OCI-LY7 (cell line): ENCODE measurements at regions not wholly inside any gene's neighbourhood (a gene's known extent, or its start where the extent isn't known, plus 50 kb on each side); places are given as distances from the start of the nearest gene placed in this dataset.

Source experiments
- CTCF ChIP-seq: fragments of 200-600 bp; sonication (generic); conservative IDR thresholded peaks from 2 replicates; pipeline ENCODE4 v1.5.1; 2014; ENCODE audit warnings: mild to moderate bottlenecking, antibody characterized with exemption, low read length, moderate library complexity, mixed read lengths
- EZH2phosphoT487 ChIP-seq: fragments of 200-600 bp; sonication (generic); IDR thresholded peaks from 2 replicates; pipeline ENCODE4 v1.6.1; 2018; ENCODE audit warnings: low read depth, borderline replicate concordance, mild to moderate bottlenecking, mixed run types, antibody characterized with exemption, low read length, moderate library complexity, mixed read lengths

DNA sequence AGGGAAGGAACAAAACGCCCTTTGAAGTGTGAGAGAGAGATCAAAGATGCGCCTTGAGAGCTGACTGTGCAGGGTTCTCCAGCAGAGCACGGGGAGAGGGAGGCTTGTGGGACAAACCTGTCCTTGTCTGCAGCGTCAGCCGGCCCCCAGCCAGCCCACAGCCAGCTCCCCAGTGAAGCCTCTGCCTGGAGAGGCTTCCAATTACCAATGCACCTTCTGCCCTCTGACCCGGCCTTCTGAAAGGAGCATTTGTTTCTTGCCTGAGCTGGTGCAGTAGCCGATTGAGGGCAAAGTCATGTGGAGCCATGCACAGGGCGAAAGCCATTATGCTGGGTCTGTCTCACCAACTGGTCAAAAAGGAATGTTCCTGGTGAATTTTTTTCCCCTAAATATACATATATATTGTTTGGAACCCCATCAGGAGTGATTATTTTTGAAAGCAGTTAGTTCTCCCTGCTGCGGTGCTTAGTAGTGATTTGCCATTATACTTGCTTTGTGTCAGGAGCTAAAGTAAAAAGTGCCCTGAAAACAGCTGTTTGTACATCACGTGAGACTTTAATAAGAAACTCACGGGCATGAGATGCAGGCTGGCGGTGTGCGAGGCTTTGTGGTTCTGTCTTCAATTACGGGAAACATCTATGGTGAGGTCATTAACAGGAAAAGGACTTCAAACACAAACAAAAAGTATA is 268.6 kb downstream of the KLF6 start:
- TF ChIP-seq CTCF = no peak
- no peak for TF ChIP-seq EZH2phosphoT487
